CD4-positive, alpha-beta T cell (primary cell): ENCODE measurements at regions not wholly inside any gene's neighbourhood (a gene's known extent, or its start where the extent isn't known, plus 50 kb on each side); places are given as distances from the start of the nearest gene placed in this dataset.

Experiments used
- ATAC-seq: fragments of 200-7000 bp; cut with Tn5 transposase; one replicate; pipeline ENCODE4 v1.10.0; 2022; ENCODE audit warnings: mild to moderate bottlenecking; ENCODE audit not compliant: poor library complexity
- CTCF ChIA-PET: fragments of 350-600 bp; sonication (Branson Sonifier 250); formaldehyde crosslinking; loops from one replicate; lab custom pipeline; 2021; ENCODE audit warnings: antibody characterized with exemption, inconsistent platforms; lab: Charles Lee
- POLR2A ChIA-PET: fragments of 350-600 bp; sonication (Branson Sonifier 250); formaldehyde crosslinking; loops from one replicate; lab custom pipeline; 2021; ENCODE audit warnings: antibody characterized with exemption, inconsistent platforms; lab: Charles Lee
- DNase-seq, 14 experiments: peaks; one replicate each; pipeline ENCODE4 v3.0.0-alpha.2; 2013 to 2020; ENCODE audit warnings: mixed read lengths in 2 of 14
- H3K27ac ChIP-seq, 2 donors: one replicate each; pipeline versions ENCODE4 v1.5.1 to v1.7.0; 2013; ENCODE audit warnings: low read length in 2 of 2, low read depth in 1 of 2, mild to moderate bottlenecking in 1 of 2
- H3K27me3 ChIP-seq, 2 experiments: 1 replicate in 1 of 2; 2 replicates in 1 of 2; pipeline versions ENCODE4 v1.6.1 to v1.7.0; 2013; ENCODE audit warnings: low read length in 2 of 2, control low read depth in 1 of 2, mild to moderate bottlenecking in 1 of 2, moderate library complexity in 1 of 2; ENCODE audit not compliant: insufficient read depth in 2 of 2, control insufficient read depth in 1 of 2
- H3K36me3 ChIP-seq: one replicate; pipeline ENCODE4 v1.6.1; 2013; ENCODE audit warnings: low read length, control low read depth; ENCODE audit not compliant: insufficient read depth
- H3K4me1 ChIP-seq: one replicate; pipeline ENCODE4 v1.6.1; 2013; ENCODE audit warnings: low read length, control low read depth; ENCODE audit not compliant: insufficient read depth
- H3K4me3 ChIP-seq: one replicate; pipeline ENCODE4 v1.5.1; 2013; ENCODE audit warnings: mild to moderate bottlenecking, low read length, moderate library complexity
- H3K9me3 ChIP-seq, 2 experiments: 1 replicate in 1 of 2; 2 replicates in 1 of 2; pipeline versions ENCODE4 v1.6.1 to v1.7.0; 2013; ENCODE audit warnings: low read length in 2 of 2, mild to moderate bottlenecking in 2 of 2, control low read depth in 1 of 2, moderate library complexity in 1 of 2; ENCODE audit not compliant: control insufficient read depth in 1 of 2, insufficient read depth in 1 of 2
- H3K27ac Mint-ChIP-seq: one replicate; pipeline ENCODE4 v1.8.0; 2020; ENCODE audit warnings: mixed read lengths
- H3K27me3 Mint-ChIP-seq: one replicate; pipeline ENCODE4 v1.8.0; 2021; ENCODE audit warnings: mixed read lengths
- H3K36me3 Mint-ChIP-seq: one replicate; pipeline ENCODE4 v1.8.0; 2021; ENCODE audit warnings: low read depth, mixed read lengths
- H3K4me1 Mint-ChIP-seq: one replicate; pipeline ENCODE4 v1.8.0; 2021; ENCODE audit warnings: low read depth, mixed read lengths
- H3K4me3 Mint-ChIP-seq: one replicate; pipeline ENCODE4 v1.8.0; 2020; ENCODE audit warnings: mild to moderate bottlenecking, mixed read lengths
- H3K9me3 Mint-ChIP-seq: one replicate; pipeline ENCODE4 v1.8.0; 2020; ENCODE audit warnings: mixed read lengths
- CTCF ChIP-seq: fragments of 200-600 bp; IDR thresholded peaks from one replicate; pipeline ENCODE4 v1.8.0; 2022; ENCODE audit warnings: antibody characterized with exemption, mild to moderate bottlenecking
- intact Hi-C, 2 experiments: fragments of 100-400 bp; cut with DNase I in 1 of 2; cut with micrococcal nuclease in 1 of 2; formaldehyde crosslinking; loops; one replicate each; pipeline versions ENCODE4 v1.15.1 to v1.9.0; 2023 to 2025; cut with DNase I, micrococcal nuclease

DNA sequence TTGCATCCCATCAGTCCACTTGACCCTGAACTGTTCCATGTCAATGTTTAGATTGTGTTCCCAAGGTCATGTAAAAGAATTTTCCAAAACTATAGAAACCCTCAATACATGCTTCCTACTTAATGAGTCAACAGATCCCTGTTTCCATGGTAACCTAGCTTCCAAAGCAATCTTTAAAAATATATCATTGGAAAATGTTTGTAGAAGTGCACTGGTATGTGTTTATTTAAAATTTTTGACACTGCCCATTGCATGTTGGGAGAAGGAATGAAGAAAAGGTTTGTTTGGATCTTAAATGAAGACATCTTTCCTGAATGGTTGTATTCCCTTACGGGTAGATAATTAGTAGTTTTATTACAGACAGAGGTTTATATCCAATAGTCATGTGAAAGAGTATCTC lies 345.3 kb downstream of the GABRG1 start:
- Histone ChIP-seq H3K4me1 (no peaks in the 10 kb centered on the region), H3K27ac (no peak overlapping the region), H3K9me3 (no peaks in the 10 kb centered on the region), H3K36me3 (no peaks in the 10 kb centered on the region), H3K27me3 (no peaks in the 10 kb centered on the region), H3K4me3 (no peak overlapping the region)
- Mint-ChIP-seq H3K36me3 (no peaks in the 10 kb centered on the region), H3K27ac (no peak overlapping the region), H3K9me3 (no peaks in the 10 kb centered on the region), H3K4me3 (no peak overlapping the region), H3K27me3 (no peaks in the 10 kb centered on the region), H3K4me1 (no peaks in the 10 kb centered on the region)
- ATAC-seq (no peak), DNase-seq (no peak)
- CTCF ChIA-PET = no interaction called here
- POLR2A ChIA-PET = no interaction called here
- no peak for TF ChIP-seq CTCF
- intact Hi-C loops = loop anchor here in 1 of 2 experiments (5.0 kb wide), 1 partner anchor 51 kb away; no protein-coding TSS in a partner anchor

GRCh38 chr4:45776146-45776545 lies 347.7 kb downstream of the GABRG1 start:
- no peaks in the 10 kb centered on the region for H3K27me3 Mint-ChIP-seq
- H3K4me3 Mint-ChIP-seq = no peak overlapping the region
- intact Hi-C loops = loop anchor here in 1 of 2 experiments (5.0 kb wide), 1 partner anchor 49 kb away; no protein-coding TSS in a partner anchor
- H3K36me3 Mint-ChIP-seq = no peaks in the 10 kb centered on the region
- ChIA-PET CTCF (no interaction called here), POLR2A (no interaction called here)
- no peaks in the 10 kb centered on the region for H3K9me3 ChIP-seq
- no peak overlapping the region for H3K4me3 ChIP-seq
- no peaks in the 10 kb centered on the region for H3K27me3 ChIP-seq
- no peaks in the 10 kb centered on the region for H3K4me1 Mint-ChIP-seq
- H3K27ac ChIP-seq = no peak overlapping the region
- ATAC-seq (no peak), DNase-seq (no peak)
- H3K4me1 ChIP-seq = no peaks in the 10 kb centered on the region
- H3K36me3 ChIP-seq = no peaks in the 10 kb centered on the region
- no peak overlapping the region for H3K27ac Mint-ChIP-seq
- no peak for TF ChIP-seq CTCF
- H3K9me3 Mint-ChIP-seq = no peaks in the 10 kb centered on the region

GRCh38 chr4:45770958-45771357 lies 352.9 kb downstream of the GABRG1 start:
- no peak overlapping the region for H3K27ac ChIP-seq
- ChIA-PET POLR2A (no interaction called here), CTCF (no interaction called here)
- ATAC-seq = no peak
- Mint-ChIP-seq H3K36me3 (no peaks in the 10 kb centered on the region), H3K27ac (no peak overlapping the region), H3K27me3 (no peaks in the 10 kb centered on the region), H3K4me3 (no peak overlapping the region), H3K4me1 (no peaks in the 10 kb centered on the region), H3K9me3 (no peaks in the 10 kb centered on the region)
- intact Hi-C loops = no loop called here
- H3K4me3 ChIP-seq = no peak overlapping the region
- TF ChIP-seq CTCF = no peak
- no peaks in the 10 kb centered on the region for H3K36me3 ChIP-seq
- DNase-seq = no peak
- H3K9me3 ChIP-seq = no peaks in the 10 kb centered on the region
- no peaks in the 10 kb centered on the region for H3K27me3 ChIP-seq
- H3K4me1 ChIP-seq = no peaks in the 10 kb centered on the region
